ENCODE measurements at regions not wholly inside any gene's neighbourhood (a gene's known extent, or its start where the extent isn't known, plus 50 kb on each side); places are given as distances from the start of the nearest gene placed in this dataset.

DNA sequence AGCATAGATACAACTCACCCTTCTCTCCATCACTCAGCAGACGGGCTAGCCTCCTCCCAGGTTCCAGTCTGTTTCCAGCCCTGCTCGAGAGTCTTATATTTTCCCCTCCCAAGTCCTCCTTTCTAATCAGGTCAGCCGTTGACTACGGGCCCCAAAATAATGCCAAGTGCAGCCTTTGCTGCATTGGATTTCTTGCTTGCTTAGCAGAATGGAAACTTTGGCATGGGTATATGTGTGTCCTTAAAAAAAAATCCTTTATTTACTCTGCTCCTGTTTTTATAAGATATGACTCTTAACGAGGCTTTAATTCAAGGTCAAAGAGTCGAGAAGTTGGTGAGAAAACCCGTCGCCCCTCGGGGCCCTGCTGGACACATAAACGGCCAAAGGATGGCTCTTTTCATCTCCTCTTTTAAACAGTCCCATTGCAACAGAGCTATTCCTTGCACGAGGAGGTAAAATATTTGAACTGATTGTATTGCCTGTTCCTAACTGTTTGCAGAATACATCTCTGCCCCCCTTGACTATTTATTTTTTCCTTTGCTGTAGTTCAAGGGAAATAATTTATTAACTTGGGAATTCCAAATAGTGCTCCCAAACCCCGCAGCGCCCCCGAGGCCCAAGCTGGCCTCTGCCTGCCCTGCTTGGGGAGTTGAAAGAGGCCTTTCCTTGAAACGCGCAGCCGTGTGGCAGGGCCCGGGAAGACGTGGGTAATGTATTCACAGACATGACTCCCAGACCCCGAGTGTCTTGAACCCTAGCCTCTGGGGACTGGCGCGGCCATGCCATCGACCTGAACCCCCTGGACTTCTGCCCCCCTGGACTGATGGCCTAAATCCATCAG is 156.5 kb upstream of the MYL2 start:
- TF ChIP-seq, protein P1, sequence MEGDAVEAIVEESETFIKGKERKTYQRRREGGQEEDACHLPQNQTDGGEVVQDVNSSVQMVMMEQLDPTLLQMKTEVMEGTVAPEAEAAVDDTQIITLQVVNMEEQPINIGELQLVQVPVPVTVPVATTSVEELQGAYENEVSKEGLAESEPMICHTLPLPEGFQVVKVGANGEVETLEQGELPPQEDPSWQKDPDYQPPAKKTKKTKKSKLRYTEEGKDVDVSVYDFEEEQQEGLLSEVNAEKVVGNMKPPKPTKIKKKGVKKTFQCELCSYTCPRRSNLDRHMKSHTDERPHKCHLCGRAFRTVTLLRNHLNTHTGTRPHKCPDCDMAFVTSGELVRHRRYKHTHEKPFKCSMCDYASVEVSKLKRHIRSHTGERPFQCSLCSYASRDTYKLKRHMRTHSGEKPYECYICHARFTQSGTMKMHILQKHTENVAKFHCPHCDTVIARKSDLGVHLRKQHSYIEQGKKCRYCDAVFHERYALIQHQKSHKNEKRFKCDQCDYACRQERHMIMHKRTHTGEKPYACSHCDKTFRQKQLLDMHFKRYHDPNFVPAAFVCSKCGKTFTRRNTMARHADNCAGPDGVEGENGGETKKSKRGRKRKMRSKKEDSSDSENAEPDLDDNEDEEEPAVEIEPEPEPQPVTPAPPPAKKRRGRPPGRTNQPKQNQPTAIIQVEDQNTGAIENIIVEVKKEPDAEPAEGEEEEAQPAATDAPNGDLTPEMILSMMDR (IDR thresholded peaks at IDR 0.05; ENCODE audit: low read depth, low read length): no peak
- TF ChIP-seq EZH2phosphoT487 (IDR thresholded peaks at IDR 0.05; ENCODE audit: low read depth): no peak

All from OCI-LY3 (cell line).